DND-41 (cell line): ENCODE measurements at regions not wholly inside any gene's neighbourhood (a gene's known extent, or its start where the extent isn't known, plus 50 kb on each side); places are given as distances from the start of the nearest gene placed in this dataset.

Experiments used
- ATAC-seq: fragments of 200-7000 bp; cut with Tn5 transposase; 3 replicates; pipeline ENCODE4 v1.9.1; 2021; ENCODE audit warnings: low read depth; ENCODE audit not compliant: insufficient read depth
- DNase-seq: peaks from one replicate; pipeline ENCODE4 v3.0.0-alpha.2; 2020
- H2AFZ ChIP-seq: 2 replicates; pipeline ENCODE4 v1.6.0; 2012; ENCODE audit warnings: low read depth, low read length
- H3K27ac ChIP-seq: 2 replicates; pipeline ENCODE4 v1.5.1; 2012; ENCODE audit warnings: low read length, inconsistent platforms
- H3K27me3 ChIP-seq: fragments of 200-600 bp; sonication (generic); 2 replicates; pipeline ENCODE4 v1.6.0; 2012; ENCODE audit warnings: low read length, mild to moderate bottlenecking, inconsistent platforms; ENCODE audit not compliant: insufficient read depth, poor library complexity
- H3K36me3 ChIP-seq: 2 replicates; pipeline ENCODE4 v1.5.1; 2012; ENCODE audit warnings: low read length, inconsistent platforms; ENCODE audit not compliant: insufficient read depth
- H3K4me1 ChIP-seq: 2 replicates; pipeline ENCODE4 v1.5.1; 2012; ENCODE audit warnings: mild to moderate bottlenecking, low read length; ENCODE audit not compliant: insufficient read depth
- H3K4me2 ChIP-seq: 2 replicates; pipeline ENCODE4 v1.6.0; 2012; ENCODE audit warnings: mild to moderate bottlenecking, moderate library complexity, low read length, inconsistent platforms; ENCODE audit not compliant: insufficient read depth
- H3K4me3 ChIP-seq, 2 experiments: fragments of 200-600 bp in 1 of 2; shearing (Covaris generic) in 1 of 2; 2 replicates each; pipeline ENCODE4 v1.5.1; 2012 to 2016; ENCODE audit warnings: inconsistent platforms in 2 of 2, low read length in 2 of 2, mild to moderate bottlenecking in 2 of 2, low read depth in 1 of 2, moderate library complexity in 1 of 2
- H3K79me2 ChIP-seq: 2 replicates; pipeline ENCODE4 v1.6.0; 2012; ENCODE audit warnings: low read length, inconsistent platforms; ENCODE audit not compliant: insufficient read depth
- H3K9ac ChIP-seq: 2 replicates; pipeline ENCODE4 v1.6.0; 2012; ENCODE audit warnings: low read depth, mild to moderate bottlenecking, inconsistent platforms, low read length, moderate library complexity
- H3K9me3 ChIP-seq: 2 replicates; pipeline ENCODE4 v1.5.1; 2012; ENCODE audit warnings: low read length, moderate library complexity, mild to moderate bottlenecking, inconsistent platforms; ENCODE audit not compliant: insufficient read depth, severe bottlenecking
- H4K20me1 ChIP-seq: 2 replicates; pipeline ENCODE4 v1.6.0; 2012; ENCODE audit warnings: low read length; ENCODE audit not compliant: insufficient read depth
- EZH2 ChIP-seq: IDR thresholded peaks from 3 replicates; pipeline ENCODE4 v1.6.1; 2012; ENCODE audit warnings: borderline replicate concordance, low read depth, mild to moderate bottlenecking, moderate library complexity, low read length, inconsistent platforms; ENCODE audit not compliant: severe bottlenecking
- TF ChIP-seq, protein P1 (sequence below): IDR thresholded peaks from 2 replicates; pipeline ENCODE4 v1.5.1; 2012; ENCODE audit warnings: borderline replicate concordance, low read length, moderate library complexity, mild to moderate bottlenecking; ENCODE audit not compliant: poor library complexity, severe bottlenecking; ENCODE audit errors: extremely low read depth

DNA sequence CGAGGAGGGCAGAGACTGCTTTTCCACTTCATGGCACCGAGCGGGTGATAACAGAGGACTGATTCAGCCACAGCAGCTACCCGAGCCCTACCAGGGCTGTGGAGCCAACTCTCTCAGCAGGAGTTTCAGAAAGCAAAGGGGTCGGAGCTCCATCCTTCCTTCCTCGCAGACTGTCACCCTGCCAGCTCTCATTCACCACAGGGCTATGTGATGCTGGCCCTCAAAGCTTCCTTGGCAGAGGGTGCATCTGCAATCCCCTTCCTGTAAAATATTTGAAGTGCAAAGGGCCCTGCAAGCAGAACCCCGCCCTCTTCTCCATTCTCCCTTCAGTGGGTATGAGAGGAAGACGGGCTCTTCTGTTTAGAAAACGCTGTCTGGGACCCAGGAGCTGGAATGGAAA lies 105.3 kb upstream of the LYZL2 start:
- no peaks in the 10 kb centered on the region for H3K79me2 ChIP-seq
- no peak overlapping the region for H2AFZ ChIP-seq
- no peak overlapping the region for H3K27ac ChIP-seq
- ATAC-seq (no peak), DNase-seq (no peak)
- H3K4me2 ChIP-seq = no peak overlapping the region
- no peaks in the 10 kb centered on the region for H3K36me3 ChIP-seq
- no peak overlapping the region for H3K4me3 ChIP-seq
- H3K9ac ChIP-seq = no peak overlapping the region
- H3K27me3 ChIP-seq = no peaks in the 10 kb centered on the region
- H3K4me1 ChIP-seq = no peaks in the 10 kb centered on the region
- TF ChIP-seq, protein P1, sequence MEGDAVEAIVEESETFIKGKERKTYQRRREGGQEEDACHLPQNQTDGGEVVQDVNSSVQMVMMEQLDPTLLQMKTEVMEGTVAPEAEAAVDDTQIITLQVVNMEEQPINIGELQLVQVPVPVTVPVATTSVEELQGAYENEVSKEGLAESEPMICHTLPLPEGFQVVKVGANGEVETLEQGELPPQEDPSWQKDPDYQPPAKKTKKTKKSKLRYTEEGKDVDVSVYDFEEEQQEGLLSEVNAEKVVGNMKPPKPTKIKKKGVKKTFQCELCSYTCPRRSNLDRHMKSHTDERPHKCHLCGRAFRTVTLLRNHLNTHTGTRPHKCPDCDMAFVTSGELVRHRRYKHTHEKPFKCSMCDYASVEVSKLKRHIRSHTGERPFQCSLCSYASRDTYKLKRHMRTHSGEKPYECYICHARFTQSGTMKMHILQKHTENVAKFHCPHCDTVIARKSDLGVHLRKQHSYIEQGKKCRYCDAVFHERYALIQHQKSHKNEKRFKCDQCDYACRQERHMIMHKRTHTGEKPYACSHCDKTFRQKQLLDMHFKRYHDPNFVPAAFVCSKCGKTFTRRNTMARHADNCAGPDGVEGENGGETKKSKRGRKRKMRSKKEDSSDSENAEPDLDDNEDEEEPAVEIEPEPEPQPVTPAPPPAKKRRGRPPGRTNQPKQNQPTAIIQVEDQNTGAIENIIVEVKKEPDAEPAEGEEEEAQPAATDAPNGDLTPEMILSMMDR = no peak
- TF ChIP-seq EZH2 = no peak
- H4K20me1 ChIP-seq = no peaks in the 10 kb centered on the region
- H3K9me3 ChIP-seq = no peaks in the 10 kb centered on the region

DNA sequence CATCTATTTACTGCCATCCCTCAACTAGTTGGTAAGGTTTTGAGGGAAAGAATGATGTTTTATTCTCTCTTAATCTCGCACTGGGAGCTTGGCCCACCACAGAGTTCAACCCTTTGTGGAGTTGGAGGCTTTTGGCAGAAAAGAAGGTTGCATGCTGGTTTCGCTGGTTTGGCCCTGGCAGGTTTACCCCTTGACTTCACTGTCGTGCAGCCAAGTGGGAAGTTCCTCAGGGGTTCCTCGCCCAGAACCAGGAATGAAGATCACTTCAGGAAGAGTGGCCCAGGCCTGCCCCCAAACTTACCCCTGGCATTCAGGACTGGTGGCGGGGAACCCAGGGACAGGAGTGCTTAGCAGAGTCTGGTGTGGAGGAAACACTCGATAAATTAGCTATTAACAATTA lies 103.1 kb upstream of the LYZL2 start:
- H2AFZ ChIP-seq = no peak overlapping the region
- no peaks in the 10 kb centered on the region for H4K20me1 ChIP-seq
- H3K27me3 ChIP-seq = no peaks in the 10 kb centered on the region
- H3K4me1 ChIP-seq = no peaks in the 10 kb centered on the region
- no peak overlapping the region for H3K9ac ChIP-seq
- no peak overlapping the region for H3K4me3 ChIP-seq
- DNase-seq (no peak), ATAC-seq (no peak)
- no peak overlapping the region for H3K4me2 ChIP-seq
- H3K79me2 ChIP-seq = no peaks in the 10 kb centered on the region
- TF ChIP-seq, protein P1 = no peak
- TF ChIP-seq EZH2 = no peak
- no peaks in the 10 kb centered on the region for H3K9me3 ChIP-seq
- no peaks in the 10 kb centered on the region for H3K36me3 ChIP-seq
- no peak overlapping the region for H3K27ac ChIP-seq

DNA sequence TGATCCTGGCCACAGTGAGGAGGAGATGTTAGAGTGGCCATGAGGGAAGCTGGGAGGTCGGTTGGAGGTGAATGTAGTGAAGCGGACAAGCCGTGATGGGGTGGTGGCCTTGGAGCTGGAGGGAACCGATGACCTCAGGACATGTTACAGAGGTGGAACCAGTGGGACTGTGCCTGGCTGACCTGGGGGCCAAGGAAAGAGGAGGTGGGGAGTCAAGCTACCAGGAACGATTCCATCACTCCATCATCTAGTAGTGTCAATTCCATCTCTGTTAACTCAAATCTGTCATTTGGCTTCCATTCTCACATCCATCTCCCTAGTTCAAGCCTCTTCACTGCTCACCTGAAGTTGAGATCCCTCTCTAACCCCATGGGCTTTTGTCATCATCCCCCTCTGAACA lies 102.4 kb upstream of the LYZL2 start:
- no peak overlapping the region for H3K27ac ChIP-seq
- H2AFZ ChIP-seq = no peak overlapping the region
- no peaks in the 10 kb centered on the region for H3K79me2 ChIP-seq
- H4K20me1 ChIP-seq = no peaks in the 10 kb centered on the region
- no peak overlapping the region for H3K9ac ChIP-seq
- DNase-seq = no peak
- ATAC-seq = no peak
- H3K27me3 ChIP-seq = no peaks in the 10 kb centered on the region
- no peak overlapping the region for H3K4me2 ChIP-seq
- H3K4me1 ChIP-seq = peaks cover 2% of the 10 kb centered on the region
- H3K9me3 ChIP-seq = no peaks in the 10 kb centered on the region
- H3K36me3 ChIP-seq = no peaks in the 10 kb centered on the region
- TF ChIP-seq, protein P1 = no peak
- no peak for TF ChIP-seq EZH2
- H3K4me3 ChIP-seq = no peak overlapping the region

DNA sequence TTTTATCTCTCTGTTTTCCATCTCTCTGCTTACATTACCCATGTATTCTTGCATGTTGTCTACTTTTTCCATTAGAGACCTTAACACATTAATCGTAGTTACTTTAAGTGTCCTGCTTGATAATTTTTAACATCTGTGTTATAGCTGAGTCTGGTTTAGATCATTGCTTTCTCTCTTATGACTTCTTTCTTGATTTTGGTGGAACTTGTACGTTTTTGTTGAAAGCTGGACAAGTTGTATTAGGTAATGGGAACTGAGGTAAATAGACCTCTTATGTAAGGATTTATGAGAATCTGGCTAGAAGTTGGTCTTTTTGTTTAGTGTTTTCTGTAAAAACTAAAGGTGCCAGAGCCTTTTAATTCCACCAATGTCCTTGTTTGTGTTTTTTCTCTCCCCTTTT lies 100.8 kb upstream of the LYZL2 start:
- no peak overlapping the region for H2AFZ ChIP-seq
- no peaks in the 10 kb centered on the region for H3K27me3 ChIP-seq
- no peak for ATAC-seq
- H3K27ac ChIP-seq = no peak overlapping the region
- no peaks in the 10 kb centered on the region for H3K36me3 ChIP-seq
- no peaks in the 10 kb centered on the region for H4K20me1 ChIP-seq
- no peak overlapping the region for H3K4me3 ChIP-seq
- H3K9ac ChIP-seq = no peak overlapping the region
- H3K4me2 ChIP-seq = no peak overlapping the region
- H3K4me1 ChIP-seq = peaks cover 6% of the 10 kb centered on the region
- H3K79me2 ChIP-seq = no peaks in the 10 kb centered on the region
- no peak for DNase-seq
- TF ChIP-seq EZH2 = no peak
- TF ChIP-seq, protein P1 = no peak
- H3K9me3 ChIP-seq = no peaks in the 10 kb centered on the region
